GM23338 (cell line): ENCODE measurements at regions not wholly inside any gene's neighbourhood (a gene's known extent, or its start where the extent isn't known, plus 50 kb on each side); places are given as distances from the start of the nearest gene placed in this dataset.

Source experiments
- ATAC-seq: fragments of 200-7000 bp; cut with Tn5 transposase; 3 replicates; pipeline ENCODE4 v1.9.1; 2020
- DNase-seq: peaks from one replicate; pipeline ENCODE4 v3.0.0-alpha.2; 2015; ENCODE audit warnings: low spot score
- H2AFZ ChIP-seq: fragments of 200-600 bp; sonication (generic); 2 replicates; pipeline ENCODE4 v1.8.0; 2016; ENCODE audit warnings: antibody characterized with exemption, mild to moderate bottlenecking, moderate library complexity
- H3F3A ChIP-seq: fragments of 200-600 bp; sonication (generic); replicated peaks from 2 replicates; pipeline ENCODE4 v1.8.0; 2017; ENCODE audit warnings: antibody characterized with exemption, mixed run types, low read depth
- H3K27ac ChIP-seq: fragments of 200-600 bp; sonication (generic); 2 replicates; pipeline ENCODE4 v1.6.1; 2016; ENCODE audit warnings: low read depth
- H3K27me3 ChIP-seq: fragments of 200-600 bp; sonication (generic); 2 replicates; pipeline ENCODE4 v1.8.0; 2016; ENCODE audit warnings: mild to moderate bottlenecking, mixed run types, moderate library complexity; ENCODE audit not compliant: insufficient read depth
- H3K36me3 ChIP-seq: fragments of 200-600 bp; sonication (generic); 2 replicates; pipeline ENCODE4 v1.8.0; 2016; ENCODE audit warnings: mild to moderate bottlenecking; ENCODE audit not compliant: insufficient read depth
- H3K4me1 ChIP-seq: fragments of 200-600 bp; sonication (generic); 2 replicates; pipeline ENCODE4 v1.8.0; 2016; ENCODE audit warnings: mild to moderate bottlenecking, moderate library complexity; ENCODE audit not compliant: insufficient read depth
- H3K4me2 ChIP-seq: fragments of 200-600 bp; sonication (generic); 2 replicates; pipeline ENCODE4 v1.7.1; 2017; ENCODE audit warnings: mixed run types
- H3K4me3 ChIP-seq: fragments of 200-600 bp; sonication (generic); 2 replicates; pipeline ENCODE4 v1.6.1; 2016; ENCODE audit warnings: mixed run types
- H3K79me2 ChIP-seq: fragments of 200-600 bp; sonication (generic); replicated peaks from 2 replicates; pipeline ENCODE4 v1.8.0; 2017; ENCODE audit warnings: mild to moderate bottlenecking; ENCODE audit not compliant: insufficient read depth
- H3K9me2 ChIP-seq: fragments of 200-600 bp; sonication (generic); 2 replicates; pipeline ENCODE4 v1.8.0; 2017; ENCODE audit not compliant: insufficient read depth
- H4K20me1 ChIP-seq: fragments of 200-600 bp; sonication (generic); replicated peaks from 2 replicates; pipeline ENCODE4 v1.8.0; 2017; ENCODE audit warnings: mild to moderate bottlenecking; ENCODE audit not compliant: insufficient read depth
- H3K27ac Mint-ChIP-seq: 2 replicates; pipeline ENCODE4 v1.8.0; 2020; ENCODE audit warnings: inconsistent platforms, mild to moderate bottlenecking, moderate library complexity, mixed read lengths
- H3K27me3 Mint-ChIP-seq: 3 replicates; pipeline ENCODE4 v1.8.0; 2022; ENCODE audit warnings: low read depth, mild to moderate bottlenecking, moderate library complexity, mixed read lengths, inconsistent platforms; ENCODE audit not compliant: insufficient read depth, poor library complexity
- H3K36me3 Mint-ChIP-seq: 3 replicates; pipeline ENCODE4 v1.8.0; 2021; ENCODE audit warnings: low read depth, mild to moderate bottlenecking, inconsistent platforms, moderate library complexity, mixed read lengths
- H3K4me1 Mint-ChIP-seq: 3 replicates; pipeline ENCODE4 v1.8.0; 2020; ENCODE audit warnings: mild to moderate bottlenecking, inconsistent platforms, mixed read lengths
- H3K4me3 Mint-ChIP-seq: 3 replicates; pipeline ENCODE4 v1.8.0; 2021; ENCODE audit warnings: moderate library complexity, mild to moderate bottlenecking, inconsistent platforms, mixed read lengths
- H3K9me3 Mint-ChIP-seq: 3 replicates; pipeline ENCODE4 v1.8.0; 2020; ENCODE audit warnings: moderate library complexity, mild to moderate bottlenecking, inconsistent platforms, mixed read lengths
- CREB1 ChIP-seq: fragments of 250-450 bp; sonication (Bioruptor Pico); IDR thresholded peaks from 2 replicates; pipeline ENCODE4 v1.5.0; 2020; ENCODE audit warnings: low read depth, mild to moderate bottlenecking, moderate library complexity
- ETS1 ChIP-seq: IDR thresholded peaks from 2 replicates; pipeline ENCODE4 v1.6.1; 2016; ENCODE audit warnings: antibody characterized with exemption
- EZH2 ChIP-seq: fragments of 200-600 bp; sonication (generic); IDR thresholded peaks from one replicate; pipeline ENCODE4 v1.8.0; 2017; ENCODE audit warnings: antibody characterized with exemption, mild to moderate bottlenecking, low read depth; ENCODE audit not compliant: unreplicated experiment
- EZH2phosphoT487 ChIP-seq: fragments of 200-600 bp; sonication (generic); IDR thresholded peaks from one replicate; pipeline ENCODE4 v1.8.1; 2018; ENCODE audit warnings: antibody characterized with exemption; ENCODE audit not compliant: unreplicated experiment
- JUNB ChIP-seq: IDR thresholded peaks from one replicate; pipeline ENCODE4 v1.6.1; 2016; ENCODE audit warnings: antibody characterized with exemption; ENCODE audit not compliant: unreplicated experiment
- NANOG ChIP-seq: IDR thresholded peaks from 2 replicates; pipeline ENCODE4 v1.6.1; 2016; ENCODE audit warnings: antibody characterized with exemption, borderline replicate concordance
- POLR2AphosphoS5 ChIP-seq: IDR thresholded peaks from 2 replicates; pipeline ENCODE4 v1.6.1; 2016; ENCODE audit warnings: antibody characterized with exemption, low read depth
- REST ChIP-seq: IDR thresholded peaks from one replicate; pipeline ENCODE4 v1.6.1; 2018; ENCODE audit warnings: antibody characterized with exemption; ENCODE audit not compliant: unreplicated experiment
- ZNF114 ChIP-seq: fragments of 250-450 bp; sonication (Bioruptor Pico); IDR thresholded peaks from 2 replicates; pipeline ENCODE4 v1.5.0; 2020; ENCODE audit warnings: mild to moderate bottlenecking, moderate library complexity
- ZNF331 ChIP-seq: fragments of 250-450 bp; sonication (Bioruptor Pico); IDR thresholded peaks from 2 replicates; pipeline ENCODE4 v1.5.0; 2020; ENCODE audit warnings: low read depth, mild to moderate bottlenecking, moderate library complexity
- ZNF462 ChIP-seq: fragments of 250-450 bp; sonication (Bioruptor Pico); IDR thresholded peaks from 2 replicates; pipeline ENCODE4 v1.5.0; 2020; ENCODE audit warnings: mild to moderate bottlenecking, moderate library complexity

GRCh38 chr12:130227641-130228040 lies 65.4 kb downstream of the FZD10 start:
- H3K4me1 Mint-ChIP-seq, result no peaks in the 10 kb centered on the region
- Histone ChIP-seq H2AFZ (no peak overlapping the region), H3K4me2 (no peak overlapping the region), H3K36me3 (no peaks in the 10 kb centered on the region), H3K79me2 (no peaks in the 10 kb centered on the region), H3K9me2 (no peaks in the 10 kb centered on the region), H3F3A (no peaks in the 10 kb centered on the region), H3K27me3 (peaks cover 18% of the 10 kb centered on the region), H3K4me1 (peaks cover 5% of the 10 kb centered on the region; the same call in 1 of the 2 replicates), H3K4me3 (no peak overlapping the region), H4K20me1 (no peaks in the 10 kb centered on the region), H3K27ac (no peak overlapping the region)
- TF ChIP-seq NANOG (no peak), EZH2 (no peak), REST (no peak), CREB1 (CRISPR knock-in tag) (no peak), JUNB (no peak), POLR2AphosphoS5 (no peak), ZNF331 (CRISPR knock-in tag) (no peak), ZNF462 (CRISPR knock-in tag) (no peak), ETS1 (no peak), ZNF114 (CRISPR knock-in tag) (no peak), EZH2phosphoT487 (no peak)
- H3K36me3 Mint-ChIP-seq, result peaks cover 28% of the 10 kb centered on the region
- H3K27me3 Mint-ChIP-seq, result peaks cover 2% of the 10 kb centered on the region
- DNase-seq (no peak), ATAC-seq (no peak)
- no peak overlapping the region for H3K27ac Mint-ChIP-seq
- no peaks in the 10 kb centered on the region; the same call in 1 of the 3 replicates for H3K9me3 Mint-ChIP-seq
- no peak overlapping the region for H3K4me3 Mint-ChIP-seq
